ENCODE measurements at regions not wholly inside any gene's neighbourhood (a gene's known extent, or its start where the extent isn't known, plus 50 kb on each side); places are given as distances from the start of the nearest gene placed in this dataset.

GRCh38 chr13:64770743-64771142, 2459.4 kb downstream of the PCDH9 start:
- Histone ChIP-seq H3K4me3 (ENCODE audit: low read depth, low read length) (no peak overlapping the region), H3K27me3 (ENCODE audit: control insufficient read depth, insufficient read depth, low read length) (no peaks in the 10 kb centered on the region), H3K36me3 (ENCODE audit: control insufficient read depth, insufficient read depth, low read length) (no peaks in the 10 kb centered on the region), H3K9me3 (ENCODE audit: control insufficient read depth, insufficient read depth, low read length) (no peaks in the 10 kb centered on the region), H3K27ac (ENCODE audit: low read depth, low read length) (no peak overlapping the region), H3K9ac (ENCODE audit: low read depth, low read length) (no peak overlapping the region), H3K4me1 (ENCODE audit: control insufficient read depth, insufficient read depth, low read length) (peaks cover 8% of the 10 kb centered on the region; the same call in 1 of the 2 replicates)

GRCh38 chr13:64767054-64767453, 2463.1 kb downstream of the PCDH9 start:
- no peak overlapping the region for H3K27ac ChIP-seq (ENCODE audit: low read depth, low read length)
- H3K4me1 ChIP-seq (ENCODE audit: control insufficient read depth, insufficient read depth, low read length), result peaks cover 8% of the 10 kb centered on the region; the same call in 1 of the 2 replicates
- no peaks in the 10 kb centered on the region for H3K27me3 ChIP-seq (ENCODE audit: control insufficient read depth, insufficient read depth, low read length)
- H3K9ac ChIP-seq (ENCODE audit: low read depth, low read length), result no peak overlapping the region
- no peak overlapping the region for H3K4me3 ChIP-seq (ENCODE audit: low read depth, low read length)
- H3K9me3 ChIP-seq (ENCODE audit: control insufficient read depth, insufficient read depth, low read length), result no peaks in the 10 kb centered on the region
- H3K36me3 ChIP-seq (ENCODE audit: control insufficient read depth, insufficient read depth, low read length), result no peaks in the 10 kb centered on the region

GRCh38 chr13:64765636-64766035, 2464.5 kb downstream of the PCDH9 start:
- Histone ChIP-seq H3K4me1 (ENCODE audit: control insufficient read depth, insufficient read depth, low read length) (peaks cover 8% of the 10 kb centered on the region; the same call in 1 of the 2 replicates), H3K9me3 (ENCODE audit: control insufficient read depth, insufficient read depth, low read length) (no peaks in the 10 kb centered on the region), H3K27ac (ENCODE audit: low read depth, low read length) (no peak overlapping the region), H3K4me3 (ENCODE audit: low read depth, low read length) (no peak overlapping the region), H3K27me3 (ENCODE audit: control insufficient read depth, insufficient read depth, low read length) (no peaks in the 10 kb centered on the region), H3K36me3 (ENCODE audit: control insufficient read depth, insufficient read depth, low read length) (no peaks in the 10 kb centered on the region), H3K9ac (ENCODE audit: low read depth, low read length) (no peak overlapping the region)

GRCh38 chr13:64758521-64759244, 2471.5 kb downstream of the PCDH9 start:
- Histone ChIP-seq H3K36me3 (ENCODE audit: control insufficient read depth, insufficient read depth, low read length) (no peaks in the 10 kb centered on the region), H3K9me3 (ENCODE audit: control insufficient read depth, insufficient read depth, low read length) (no peaks in the 10 kb centered on the region), H3K9ac (ENCODE audit: low read depth, low read length) (no peak overlapping the region), H3K4me1 (ENCODE audit: control insufficient read depth, insufficient read depth, low read length) (peaks cover 16% of the 10 kb centered on the region), H3K4me3 (ENCODE audit: low read depth, low read length) (peak overlapping the region; percentile 32; the same call in 1 of the 2 replicates), H3K27ac (ENCODE audit: low read depth, low read length) (peak overlapping the region; percentile 82), H3K27me3 (ENCODE audit: control insufficient read depth, insufficient read depth, low read length) (no peaks in the 10 kb centered on the region)

- no peaks in the 10 kb centered on the region for H3K9me3 ChIP-seq (ENCODE audit: control insufficient read depth, insufficient read depth, low read length)
- H3K9ac ChIP-seq (ENCODE audit: low read depth, low read length), result no peak overlapping the region
- peaks cover 16% of the 10 kb centered on the region for H3K4me1 ChIP-seq (ENCODE audit: control insufficient read depth, insufficient read depth, low read length)
- no peaks in the 10 kb centered on the region for H3K36me3 ChIP-seq (ENCODE audit: control insufficient read depth, insufficient read depth, low read length)
- no peak overlapping the region for H3K27ac ChIP-seq (ENCODE audit: low read depth, low read length)
- H3K4me3 ChIP-seq (ENCODE audit: low read depth, low read length), result no peak overlapping the region
- no peaks in the 10 kb centered on the region for H3K27me3 ChIP-seq (ENCODE audit: control insufficient read depth, insufficient read depth, low read length)
These were observed 2473.5 kb downstream of the PCDH9 start for GRCh38 chr13:64756621-64757020.

- Histone ChIP-seq H3K9ac (ENCODE audit: low read depth, low read length) (no peak overlapping the region), H3K27ac (ENCODE audit: low read depth, low read length) (no peak overlapping the region), H3K4me3 (ENCODE audit: low read depth, low read length) (no peak overlapping the region), H3K9me3 (ENCODE audit: control insufficient read depth, insufficient read depth, low read length) (no peaks in the 10 kb centered on the region), H3K4me1 (ENCODE audit: control insufficient read depth, insufficient read depth, low read length) (peaks cover 16% of the 10 kb centered on the region), H3K27me3 (ENCODE audit: control insufficient read depth, insufficient read depth, low read length) (no peaks in the 10 kb centered on the region), H3K36me3 (ENCODE audit: control insufficient read depth, insufficient read depth, low read length) (no peaks in the 10 kb centered on the region)
These were observed 2474.2 kb downstream of the PCDH9 start for GRCh38 chr13:64755961-64756360.

- Histone ChIP-seq H3K4me3 (ENCODE audit: low read depth, low read length) (no peak overlapping the region), H3K9ac (ENCODE audit: low read depth, low read length) (no peak overlapping the region), H3K36me3 (ENCODE audit: control insufficient read depth, insufficient read depth, low read length) (no peaks in the 10 kb centered on the region), H3K9me3 (ENCODE audit: control insufficient read depth, insufficient read depth, low read length) (no peaks in the 10 kb centered on the region), H3K27ac (ENCODE audit: low read depth, low read length) (no peak overlapping the region), H3K4me1 (ENCODE audit: control insufficient read depth, insufficient read depth, low read length) (peaks cover 20% of the 10 kb centered on the region), H3K27me3 (ENCODE audit: control insufficient read depth, insufficient read depth, low read length) (no peaks in the 10 kb centered on the region)
These were observed 2476.7 kb downstream of the PCDH9 start for GRCh38 chr13:64753233-64754000.

GRCh38 chr13:64749301-64749700, 2480.8 kb downstream of the PCDH9 start:
- H3K36me3 ChIP-seq (ENCODE audit: control insufficient read depth, insufficient read depth, low read length), result no peaks in the 10 kb centered on the region
- no peak overlapping the region for H3K27ac ChIP-seq (ENCODE audit: low read depth, low read length)
- no peak overlapping the region for H3K9ac ChIP-seq (ENCODE audit: low read depth, low read length)
- H3K4me1 ChIP-seq (ENCODE audit: control insufficient read depth, insufficient read depth, low read length), result peaks cover 32% of the 10 kb centered on the region
- H3K9me3 ChIP-seq (ENCODE audit: control insufficient read depth, insufficient read depth, low read length), result no peaks in the 10 kb centered on the region
- no peak overlapping the region for H3K4me3 ChIP-seq (ENCODE audit: low read depth, low read length)
- no peaks in the 10 kb centered on the region for H3K27me3 ChIP-seq (ENCODE audit: control insufficient read depth, insufficient read depth, low read length)

GRCh38 chr13:64746845-64747244, 2483.3 kb downstream of the PCDH9 start:
- peaks cover 32% of the 10 kb centered on the region for H3K4me1 ChIP-seq (ENCODE audit: control insufficient read depth, insufficient read depth, low read length)
- H3K4me3 ChIP-seq (ENCODE audit: low read depth, low read length), result no peak overlapping the region
- H3K27me3 ChIP-seq (ENCODE audit: control insufficient read depth, insufficient read depth, low read length), result no peaks in the 10 kb centered on the region
- no peak overlapping the region for H3K9ac ChIP-seq (ENCODE audit: low read depth, low read length)
- H3K9me3 ChIP-seq (ENCODE audit: control insufficient read depth, insufficient read depth, low read length), result no peaks in the 10 kb centered on the region
- no peaks in the 10 kb centered on the region for H3K36me3 ChIP-seq (ENCODE audit: control insufficient read depth, insufficient read depth, low read length)
- H3K27ac ChIP-seq (ENCODE audit: low read depth, low read length), result no peak overlapping the region

- Histone ChIP-seq H3K27me3 (ENCODE audit: control insufficient read depth, insufficient read depth, low read length) (no peaks in the 10 kb centered on the region), H3K27ac (ENCODE audit: low read depth, low read length) (no peak overlapping the region), H3K4me3 (ENCODE audit: low read depth, low read length) (no peak overlapping the region), H3K9ac (ENCODE audit: low read depth, low read length) (no peak overlapping the region), H3K36me3 (ENCODE audit: control insufficient read depth, insufficient read depth, low read length) (no peaks in the 10 kb centered on the region), H3K4me1 (ENCODE audit: control insufficient read depth, insufficient read depth, low read length) (no peaks in the 10 kb centered on the region), H3K9me3 (ENCODE audit: control insufficient read depth, insufficient read depth, low read length) (peaks cover 7% of the 10 kb centered on the region)
These were observed 2489.6 kb downstream of the PCDH9 start for GRCh38 chr13:64740493-64740892.

- no peak overlapping the region for H3K4me3 ChIP-seq (ENCODE audit: low read depth, low read length)
- H3K36me3 ChIP-seq (ENCODE audit: control insufficient read depth, insufficient read depth, low read length), result no peaks in the 10 kb centered on the region
- H3K27ac ChIP-seq (ENCODE audit: low read depth, low read length), result no peak overlapping the region
These were observed 2504.6 kb downstream of the PCDH9 start for GRCh38 chr13:64725492-64725891.

More at GRCh38 chr13:64725492-64725891, 2504.6 kb downstream of the PCDH9 start:
- Histone ChIP-seq H3K27me3 (ENCODE audit: control insufficient read depth, insufficient read depth, low read length) (no peaks in the 10 kb centered on the region), H3K9me3 (ENCODE audit: control insufficient read depth, insufficient read depth, low read length) (no peaks in the 10 kb centered on the region), H3K9ac (ENCODE audit: low read depth, low read length) (no peak overlapping the region), H3K4me1 (ENCODE audit: control insufficient read depth, insufficient read depth, low read length) (peaks cover 17% of the 10 kb centered on the region)
